GM23338 (cell line): ENCODE measurements at regions not wholly inside any gene's neighbourhood (a gene's known extent, or its start where the extent isn't known, plus 50 kb on each side); places are given as distances from the start of the nearest gene placed in this dataset.

Experiments used
- ATAC-seq: fragments of 200-7000 bp; cut with Tn5 transposase; 3 replicates; pipeline ENCODE4 v1.9.1; 2020
- DNase-seq: peaks from one replicate; pipeline ENCODE4 v3.0.0-alpha.2; 2015; ENCODE audit warnings: low spot score
- H2AFZ ChIP-seq: fragments of 200-600 bp; sonication (generic); 2 replicates; pipeline ENCODE4 v1.8.0; 2016; ENCODE audit warnings: antibody characterized with exemption, mild to moderate bottlenecking, moderate library complexity
- H3F3A ChIP-seq: fragments of 200-600 bp; sonication (generic); replicated peaks from 2 replicates; pipeline ENCODE4 v1.8.0; 2017; ENCODE audit warnings: antibody characterized with exemption, mixed run types, low read depth
- H3K27ac ChIP-seq: fragments of 200-600 bp; sonication (generic); 2 replicates; pipeline ENCODE4 v1.6.1; 2016; ENCODE audit warnings: low read depth
- H3K27me3 ChIP-seq: fragments of 200-600 bp; sonication (generic); 2 replicates; pipeline ENCODE4 v1.8.0; 2016; ENCODE audit warnings: mild to moderate bottlenecking, mixed run types, moderate library complexity; ENCODE audit not compliant: insufficient read depth
- H3K36me3 ChIP-seq: fragments of 200-600 bp; sonication (generic); 2 replicates; pipeline ENCODE4 v1.8.0; 2016; ENCODE audit warnings: mild to moderate bottlenecking; ENCODE audit not compliant: insufficient read depth
- H3K4me1 ChIP-seq: fragments of 200-600 bp; sonication (generic); 2 replicates; pipeline ENCODE4 v1.8.0; 2016; ENCODE audit warnings: mild to moderate bottlenecking, moderate library complexity; ENCODE audit not compliant: insufficient read depth
- H3K4me2 ChIP-seq: fragments of 200-600 bp; sonication (generic); 2 replicates; pipeline ENCODE4 v1.7.1; 2017; ENCODE audit warnings: mixed run types
- H3K4me3 ChIP-seq: fragments of 200-600 bp; sonication (generic); 2 replicates; pipeline ENCODE4 v1.6.1; 2016; ENCODE audit warnings: mixed run types
- H3K79me2 ChIP-seq: fragments of 200-600 bp; sonication (generic); replicated peaks from 2 replicates; pipeline ENCODE4 v1.8.0; 2017; ENCODE audit warnings: mild to moderate bottlenecking; ENCODE audit not compliant: insufficient read depth
- H3K9me2 ChIP-seq: fragments of 200-600 bp; sonication (generic); 2 replicates; pipeline ENCODE4 v1.8.0; 2017; ENCODE audit not compliant: insufficient read depth
- H4K20me1 ChIP-seq: fragments of 200-600 bp; sonication (generic); replicated peaks from 2 replicates; pipeline ENCODE4 v1.8.0; 2017; ENCODE audit warnings: mild to moderate bottlenecking; ENCODE audit not compliant: insufficient read depth
- H3K27ac Mint-ChIP-seq: 2 replicates; pipeline ENCODE4 v1.8.0; 2020; ENCODE audit warnings: inconsistent platforms, mild to moderate bottlenecking, moderate library complexity, mixed read lengths
- H3K27me3 Mint-ChIP-seq: 3 replicates; pipeline ENCODE4 v1.8.0; 2022; ENCODE audit warnings: low read depth, mild to moderate bottlenecking, moderate library complexity, mixed read lengths, inconsistent platforms; ENCODE audit not compliant: insufficient read depth, poor library complexity
- H3K36me3 Mint-ChIP-seq: 3 replicates; pipeline ENCODE4 v1.8.0; 2021; ENCODE audit warnings: low read depth, mild to moderate bottlenecking, inconsistent platforms, moderate library complexity, mixed read lengths
- H3K4me1 Mint-ChIP-seq: 3 replicates; pipeline ENCODE4 v1.8.0; 2020; ENCODE audit warnings: mild to moderate bottlenecking, inconsistent platforms, mixed read lengths
- H3K4me3 Mint-ChIP-seq: 3 replicates; pipeline ENCODE4 v1.8.0; 2021; ENCODE audit warnings: moderate library complexity, mild to moderate bottlenecking, inconsistent platforms, mixed read lengths
- H3K9me3 Mint-ChIP-seq: 3 replicates; pipeline ENCODE4 v1.8.0; 2020; ENCODE audit warnings: moderate library complexity, mild to moderate bottlenecking, inconsistent platforms, mixed read lengths
- CREB1 ChIP-seq: fragments of 250-450 bp; sonication (Bioruptor Pico); IDR thresholded peaks from 2 replicates; pipeline ENCODE4 v1.5.0; 2020; ENCODE audit warnings: low read depth, mild to moderate bottlenecking, moderate library complexity
- CTCF ChIP-seq, 2 experiments: fragments of 200-600 bp in 1 of 2; sonication (generic) in 1 of 2; conservative IDR thresholded peaks; 2 replicates each; pipeline versions ENCODE4 v1.5.1 to v1.6.1; 2016 to 2017; ENCODE audit warnings: antibody characterized with exemption in 2 of 2, low read depth in 2 of 2, mild to moderate bottlenecking in 2 of 2, moderate library complexity in 1 of 2
- EZH2phosphoT487 ChIP-seq: fragments of 200-600 bp; sonication (generic); IDR thresholded peaks from one replicate; pipeline ENCODE4 v1.8.1; 2018; ENCODE audit warnings: antibody characterized with exemption; ENCODE audit not compliant: unreplicated experiment
- JUNB ChIP-seq: IDR thresholded peaks from one replicate; pipeline ENCODE4 v1.6.1; 2016; ENCODE audit warnings: antibody characterized with exemption; ENCODE audit not compliant: unreplicated experiment
- POLR2AphosphoS5 ChIP-seq: IDR thresholded peaks from 2 replicates; pipeline ENCODE4 v1.6.1; 2016; ENCODE audit warnings: antibody characterized with exemption, low read depth
- REST ChIP-seq: IDR thresholded peaks from one replicate; pipeline ENCODE4 v1.6.1; 2018; ENCODE audit warnings: antibody characterized with exemption; ENCODE audit not compliant: unreplicated experiment
- ZNF331 ChIP-seq: fragments of 250-450 bp; sonication (Bioruptor Pico); IDR thresholded peaks from 2 replicates; pipeline ENCODE4 v1.5.0; 2020; ENCODE audit warnings: low read depth, mild to moderate bottlenecking, moderate library complexity
- ZNF462 ChIP-seq: fragments of 250-450 bp; sonication (Bioruptor Pico); IDR thresholded peaks from 2 replicates; pipeline ENCODE4 v1.5.0; 2020; ENCODE audit warnings: mild to moderate bottlenecking, moderate library complexity

- no peak overlapping the region for H3K4me3 Mint-ChIP-seq
- no peak for TF ChIP-seq REST
- TF ChIP-seq ZNF462 (CRISPR knock-in tag), result no peak
- TF ChIP-seq ZNF331 (CRISPR knock-in tag), result no peak
- TF ChIP-seq CTCF (conservative IDR thresholded peaks at IDR 0.05; ENCODE audit: low read depth in 2 of 2), result no peak
- TF ChIP-seq EZH2phosphoT487, result no peak
- TF ChIP-seq CREB1 (CRISPR knock-in tag), result no peak
- TF ChIP-seq POLR2AphosphoS5, result no peak
- TF ChIP-seq JUNB, result no peak
- no peak for ATAC-seq
- Histone ChIP-seq H3K4me2 (no peak overlapping the region), H3K4me1 (peaks cover 4% of the 10 kb centered on the region; the same call in 1 of the 2 replicates), H3K9me2 (no peaks in the 10 kb centered on the region), H4K20me1 (no peaks in the 10 kb centered on the region), H3K36me3 (no peaks in the 10 kb centered on the region), H3K79me2 (no peaks in the 10 kb centered on the region), H2AFZ (peak overlapping the region; percentile 69; the same call in 1 of the 2 replicates), H3F3A (no peaks in the 10 kb centered on the region), H3K4me3 (no peak overlapping the region), H3K27me3 (no peaks in the 10 kb centered on the region), H3K27ac (no peak overlapping the region)
- DNase-seq, result no peak
- H3K9me3 Mint-ChIP-seq, result no peaks in the 10 kb centered on the region
- H3K36me3 Mint-ChIP-seq, result no peaks in the 10 kb centered on the region
- H3K27ac Mint-ChIP-seq, result no peak overlapping the region
- H3K27me3 Mint-ChIP-seq, result no peaks in the 10 kb centered on the region
- peaks cover 6% of the 10 kb centered on the region for H3K4me1 Mint-ChIP-seq
These were observed 410.0 kb downstream of the CDH19 start for GRCh38 chr18:66193938-66194337.
